ENCODE measurements at regions not wholly inside any gene's neighbourhood (a gene's known extent, or its start where the extent isn't known, plus 50 kb on each side); places are given as distances from the start of the nearest gene placed in this dataset.

DNA sequence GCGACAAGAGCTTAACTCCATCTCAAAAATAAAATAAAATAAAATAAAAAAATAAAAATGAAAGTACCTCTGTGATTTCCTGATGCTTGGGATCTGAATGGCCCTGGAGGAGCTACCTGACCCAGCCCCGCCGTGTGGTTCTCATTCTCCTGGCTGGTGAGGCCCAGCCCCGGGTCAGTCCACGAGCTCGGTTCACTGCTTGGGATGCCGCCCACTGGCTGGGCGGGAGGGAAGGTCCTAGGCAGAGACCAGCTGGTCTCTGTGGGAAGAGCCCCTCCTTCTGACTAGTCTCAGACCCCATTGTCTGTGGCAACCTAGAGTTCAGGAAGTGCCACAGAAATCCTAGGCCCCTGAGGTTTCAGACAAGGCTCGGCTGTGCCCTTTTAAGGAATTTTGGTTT, 55.1 kb upstream of the DLGAP1 start:
- TF ChIP-seq, protein P1, sequence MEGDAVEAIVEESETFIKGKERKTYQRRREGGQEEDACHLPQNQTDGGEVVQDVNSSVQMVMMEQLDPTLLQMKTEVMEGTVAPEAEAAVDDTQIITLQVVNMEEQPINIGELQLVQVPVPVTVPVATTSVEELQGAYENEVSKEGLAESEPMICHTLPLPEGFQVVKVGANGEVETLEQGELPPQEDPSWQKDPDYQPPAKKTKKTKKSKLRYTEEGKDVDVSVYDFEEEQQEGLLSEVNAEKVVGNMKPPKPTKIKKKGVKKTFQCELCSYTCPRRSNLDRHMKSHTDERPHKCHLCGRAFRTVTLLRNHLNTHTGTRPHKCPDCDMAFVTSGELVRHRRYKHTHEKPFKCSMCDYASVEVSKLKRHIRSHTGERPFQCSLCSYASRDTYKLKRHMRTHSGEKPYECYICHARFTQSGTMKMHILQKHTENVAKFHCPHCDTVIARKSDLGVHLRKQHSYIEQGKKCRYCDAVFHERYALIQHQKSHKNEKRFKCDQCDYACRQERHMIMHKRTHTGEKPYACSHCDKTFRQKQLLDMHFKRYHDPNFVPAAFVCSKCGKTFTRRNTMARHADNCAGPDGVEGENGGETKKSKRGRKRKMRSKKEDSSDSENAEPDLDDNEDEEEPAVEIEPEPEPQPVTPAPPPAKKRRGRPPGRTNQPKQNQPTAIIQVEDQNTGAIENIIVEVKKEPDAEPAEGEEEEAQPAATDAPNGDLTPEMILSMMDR (IDR thresholded peaks at IDR 0.05; ENCODE audit: poor library complexity, severe bottlenecking), result no peak
- TF ChIP-seq POLR2AphosphoS5 (IDR thresholded peaks at IDR 0.05) (no peak), EP300 (conservative IDR thresholded peaks at IDR 0.05; ENCODE audit: poor library complexity, severe bottlenecking) (no peak), EZH2 (IDR thresholded peaks at IDR 0.05; ENCODE audit: borderline replicate concordance, insufficient read depth, low read length, poor library complexity, severe bottlenecking) (no peak), TAF1 (IDR thresholded peaks at IDR 0.05; ENCODE audit: low read depth) (no peak), RAD21 (conservative IDR thresholded peaks at IDR 0.05) (no peak)
- TF ChIP-seq, protein P2, sequence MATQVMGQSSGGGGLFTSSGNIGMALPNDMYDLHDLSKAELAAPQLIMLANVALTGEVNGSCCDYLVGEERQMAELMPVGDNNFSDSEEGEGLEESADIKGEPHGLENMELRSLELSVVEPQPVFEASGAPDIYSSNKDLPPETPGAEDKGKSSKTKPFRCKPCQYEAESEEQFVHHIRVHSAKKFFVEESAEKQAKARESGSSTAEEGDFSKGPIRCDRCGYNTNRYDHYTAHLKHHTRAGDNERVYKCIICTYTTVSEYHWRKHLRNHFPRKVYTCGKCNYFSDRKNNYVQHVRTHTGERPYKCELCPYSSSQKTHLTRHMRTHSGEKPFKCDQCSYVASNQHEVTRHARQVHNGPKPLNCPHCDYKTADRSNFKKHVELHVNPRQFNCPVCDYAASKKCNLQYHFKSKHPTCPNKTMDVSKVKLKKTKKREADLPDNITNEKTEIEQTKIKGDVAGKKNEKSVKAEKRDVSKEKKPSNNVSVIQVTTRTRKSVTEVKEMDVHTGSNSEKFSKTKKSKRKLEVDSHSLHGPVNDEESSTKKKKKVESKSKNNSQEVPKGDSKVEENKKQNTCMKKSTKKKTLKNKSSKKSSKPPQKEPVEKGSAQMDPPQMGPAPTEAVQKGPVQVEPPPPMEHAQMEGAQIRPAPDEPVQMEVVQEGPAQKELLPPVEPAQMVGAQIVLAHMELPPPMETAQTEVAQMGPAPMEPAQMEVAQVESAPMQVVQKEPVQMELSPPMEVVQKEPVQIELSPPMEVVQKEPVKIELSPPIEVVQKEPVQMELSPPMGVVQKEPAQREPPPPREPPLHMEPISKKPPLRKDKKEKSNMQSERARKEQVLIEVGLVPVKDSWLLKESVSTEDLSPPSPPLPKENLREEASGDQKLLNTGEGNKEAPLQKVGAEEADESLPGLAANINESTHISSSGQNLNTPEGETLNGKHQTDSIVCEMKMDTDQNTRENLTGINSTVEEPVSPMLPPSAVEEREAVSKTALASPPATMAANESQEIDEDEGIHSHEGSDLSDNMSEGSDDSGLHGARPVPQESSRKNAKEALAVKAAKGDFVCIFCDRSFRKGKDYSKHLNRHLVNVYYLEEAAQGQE (IDR thresholded peaks at IDR 0.05; ENCODE audit: borderline replicate concordance), result no peak

All from neural cell (in vitro differentiated cells).